Stimulated activated CD4-positive, alpha-beta T cell treated with anti-CD3 and anti-CD28 coated beads, TNF-alpha, amount 100 ng/mL, for 48 hours (primary cell): ENCODE measurements at regions not wholly inside any gene's neighbourhood (a gene's known extent, or its start where the extent isn't known, plus 50 kb on each side); places are given as distances from the start of the nearest gene placed in this dataset.

Experiments used
- DNase-seq, 3 donors: peaks; one replicate each; pipeline ENCODE4 v3.0.0-alpha.2; 2020; ENCODE audit warnings: low read depth in 3 of 3

- DNase-seq = no peak
Measured at GRCh38 chr2:128813352-128814034, 494.8 kb upstream of the HS6ST1 start.

GRCh38 chr2:128815248-128815647 is 496.6 kb upstream of the HS6ST1 start:
- no peak for DNase-seq

DNA sequence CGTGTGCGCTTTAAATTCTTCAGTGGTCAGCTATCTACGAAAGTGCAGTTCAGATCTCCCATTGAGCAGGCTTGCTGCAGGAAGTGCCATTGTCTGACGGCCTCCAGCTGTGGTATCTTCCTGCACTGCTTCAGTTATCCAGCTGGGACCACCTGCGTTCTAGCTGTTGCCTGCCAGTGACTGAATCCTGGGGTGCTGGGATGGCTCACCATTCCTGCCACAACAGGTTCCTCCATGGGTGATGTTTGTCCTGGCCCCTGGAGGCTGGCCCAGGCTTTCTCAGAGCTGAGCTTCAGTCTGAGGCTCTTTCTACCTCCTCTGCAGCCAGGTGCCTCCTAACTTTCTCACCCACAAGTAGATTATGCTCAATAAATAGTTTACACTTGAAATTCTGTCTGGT is 498.5 kb upstream of the HS6ST1 start:
- no peak for DNase-seq

- no peak for DNase-seq
Measured at GRCh38 chr2:128817813-128818212, 499.1 kb upstream of the HS6ST1 start.

DNA sequence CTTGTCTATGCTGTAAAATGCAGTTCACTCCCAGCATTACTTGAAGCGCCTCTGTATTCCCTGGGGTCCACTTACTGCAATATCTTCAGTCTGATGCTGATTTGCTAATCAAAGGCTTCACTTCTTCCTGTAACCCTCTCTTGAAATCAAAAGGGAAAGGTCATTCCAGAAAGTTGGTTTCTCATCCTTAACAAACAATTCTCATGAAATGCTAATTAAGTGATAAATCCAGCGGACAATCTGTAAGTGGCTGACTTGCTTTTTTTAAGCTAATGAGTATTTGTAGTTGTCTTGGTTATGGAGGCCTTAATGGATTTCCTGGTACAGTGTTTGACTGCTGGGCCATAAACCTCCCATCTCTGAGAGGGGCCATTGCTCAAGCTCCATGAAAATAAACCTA is 499.6 kb upstream of the HS6ST1 start:
- no peak for DNase-seq

DNA sequence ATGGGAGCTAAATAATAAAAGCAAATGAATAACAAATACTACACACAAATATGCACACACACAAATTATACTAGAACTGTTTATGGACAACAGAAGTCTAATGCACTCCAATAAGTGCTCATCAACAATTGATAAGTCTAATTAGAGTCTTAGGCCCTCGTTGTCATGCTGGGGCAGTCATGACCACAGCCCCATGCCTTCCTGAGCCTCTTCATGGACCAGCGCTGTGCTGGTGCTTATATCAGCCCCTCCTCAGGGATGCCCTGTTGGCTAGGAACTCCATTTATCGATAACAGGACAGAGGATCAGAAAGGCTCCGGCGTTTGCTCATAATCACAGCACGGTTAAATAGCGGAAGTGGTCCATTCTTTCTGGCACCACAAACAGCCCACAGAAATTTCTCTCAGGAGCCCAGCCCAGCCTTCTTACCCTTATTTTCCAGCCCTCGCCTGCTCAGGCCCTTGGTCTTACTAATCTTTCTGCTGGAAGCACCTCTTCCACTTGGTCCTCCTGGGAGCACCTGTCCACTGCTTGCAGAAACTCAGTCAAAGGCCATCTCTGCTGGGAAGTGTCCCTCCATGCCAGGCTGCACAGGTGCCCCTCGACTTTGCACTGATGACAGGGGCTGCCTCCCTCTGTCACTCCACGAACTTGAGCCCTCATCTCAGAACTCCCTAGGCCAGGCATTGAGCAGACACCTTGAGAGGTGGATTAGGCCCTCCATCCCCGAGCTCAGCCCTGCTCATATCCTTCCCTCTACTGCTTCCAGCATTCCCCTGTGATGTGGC is 500.2 kb upstream of the HS6ST1 start:
- no peak for DNase-seq

- DNase-seq = no peak
Measured at GRCh38 chr2:128820452-128820851, 501.8 kb upstream of the HS6ST1 start.

DNA sequence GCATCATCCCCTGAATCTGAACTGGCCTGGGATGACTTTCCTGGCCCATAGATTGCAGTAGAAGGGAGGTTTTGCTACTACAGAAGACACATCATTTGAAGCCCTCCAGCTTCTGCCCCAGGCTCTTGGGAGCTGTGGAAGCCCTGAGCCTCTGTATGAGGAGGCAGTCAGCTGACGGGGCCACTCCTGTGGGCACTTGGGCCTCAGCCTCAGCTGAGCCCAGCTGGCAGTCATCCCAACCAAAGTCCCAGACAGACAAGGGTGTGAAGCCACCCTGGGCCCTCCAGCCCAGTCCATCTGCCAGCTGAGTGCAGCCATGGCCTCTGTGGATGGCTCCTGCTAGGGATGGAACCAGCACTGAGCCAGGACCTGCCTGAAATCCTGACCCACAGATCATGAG is 502.3 kb upstream of the HS6ST1 start:
- DNase-seq = no peak

DNA sequence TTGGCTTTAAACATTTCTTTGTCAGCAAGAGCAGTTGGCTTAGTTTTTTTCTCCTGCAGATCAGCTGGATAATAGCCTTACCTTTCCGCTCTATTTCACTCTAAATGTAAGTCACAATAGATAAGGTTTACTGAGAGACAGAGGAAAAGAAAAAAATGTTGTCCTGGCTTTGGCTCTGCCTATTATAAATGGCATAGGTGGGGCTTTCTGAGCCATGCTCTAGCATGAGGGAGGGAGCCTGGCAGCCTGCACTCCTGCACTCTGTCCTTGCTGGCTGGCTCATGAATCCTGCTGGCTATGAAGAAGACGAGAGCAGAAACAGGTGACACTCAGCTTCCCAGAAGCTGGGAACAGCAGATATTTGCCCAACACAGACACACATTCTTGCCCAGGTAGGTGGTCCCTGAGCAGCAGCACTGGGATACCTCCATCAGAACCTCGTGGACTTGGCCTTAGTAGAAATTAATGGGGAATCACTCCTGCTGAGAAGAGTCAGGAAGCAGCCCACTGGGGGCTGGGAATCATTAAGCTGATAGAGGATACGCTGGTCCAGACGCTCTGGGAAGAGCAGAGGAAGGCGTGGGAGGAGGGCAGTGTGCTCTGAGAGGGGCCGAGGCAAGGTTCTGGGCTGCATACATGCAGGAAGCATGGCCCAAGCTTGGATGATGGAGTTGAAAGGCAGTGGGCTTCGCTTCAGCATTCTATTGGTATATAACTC is 514.4 kb upstream of the HS6ST1 start:
- no peak for DNase-seq

GRCh38 chr2:128833664-128834027 is 515.0 kb upstream of the HS6ST1 start:
- no peak for DNase-seq

GRCh38 chr2:128834207-128834879 is 515.7 kb upstream of the HS6ST1 start:
- no peak for DNase-seq

- DNase-seq = no peak
Measured at GRCh38 chr2:128834880-128835252, 516.2 kb upstream of the HS6ST1 start.

GRCh38 chr2:128835342-128835855 is 516.7 kb upstream of the HS6ST1 start:
- DNase-seq = no peak

DNA sequence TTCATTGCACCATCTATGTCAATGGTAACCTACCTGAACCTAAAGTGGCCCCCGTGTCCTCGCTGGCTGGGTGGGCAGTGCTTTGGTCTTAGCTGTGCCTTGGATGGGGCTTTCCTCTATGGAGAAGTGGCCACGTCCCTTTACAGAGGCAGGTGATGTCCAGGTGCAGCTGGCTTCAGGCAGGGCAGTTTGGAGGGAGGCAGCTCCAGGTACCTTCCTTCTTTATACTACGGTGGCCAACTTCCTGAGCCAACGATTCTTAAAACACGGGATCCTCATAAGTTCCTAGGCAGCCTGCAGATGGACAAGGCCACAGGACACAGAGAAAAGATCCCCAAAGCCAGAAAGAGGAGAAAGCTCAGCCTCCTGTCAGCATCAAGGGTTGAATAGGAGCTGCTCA is 517.3 kb upstream of the HS6ST1 start:
- no peak for DNase-seq

GRCh38 chr2:128836559-128837100 is 518.0 kb upstream of the HS6ST1 start:
- DNase-seq = no peak

DNA sequence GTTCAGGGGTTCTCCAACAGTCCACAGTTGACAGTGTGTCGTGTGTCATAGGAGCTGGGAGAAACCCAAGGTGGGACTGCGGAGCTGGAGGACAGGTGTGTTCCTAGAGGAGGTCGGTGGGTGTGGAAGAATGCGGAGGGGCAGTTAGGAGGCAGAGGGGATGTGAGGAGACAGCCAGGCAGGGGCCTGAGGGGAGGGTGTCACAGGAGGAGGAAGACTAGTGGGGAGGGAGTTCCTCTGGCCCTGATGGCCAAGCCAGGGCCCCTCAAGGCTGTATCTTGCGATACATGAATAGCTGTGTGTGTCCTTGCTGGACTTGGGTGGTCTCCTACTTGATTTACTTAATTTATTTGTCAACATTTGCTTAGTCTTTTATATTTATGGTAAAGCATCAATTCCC is 519.6 kb upstream of the HS6ST1 start:
- no peak for DNase-seq

DNA sequence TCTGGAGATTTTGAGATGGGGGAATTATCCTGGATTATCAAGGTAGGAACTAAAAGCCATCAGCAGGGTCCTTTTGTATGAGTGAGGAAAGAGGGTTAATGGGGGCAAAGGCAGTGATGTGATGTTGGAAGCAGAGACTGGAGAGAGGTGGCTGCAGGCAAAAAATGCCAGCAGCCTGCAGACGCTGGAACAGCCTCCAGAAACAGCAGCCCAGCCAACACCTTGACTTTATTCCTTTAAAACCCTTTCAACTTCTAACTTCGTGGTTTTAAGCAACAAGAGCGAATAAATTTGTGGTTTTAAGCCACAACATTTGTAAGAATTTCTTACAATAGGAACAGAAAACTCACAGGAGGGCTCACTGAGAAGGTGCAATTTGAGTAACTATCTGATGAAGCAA is 523.1 kb upstream of the HS6ST1 start:
- DNase-seq = no peak

DNA sequence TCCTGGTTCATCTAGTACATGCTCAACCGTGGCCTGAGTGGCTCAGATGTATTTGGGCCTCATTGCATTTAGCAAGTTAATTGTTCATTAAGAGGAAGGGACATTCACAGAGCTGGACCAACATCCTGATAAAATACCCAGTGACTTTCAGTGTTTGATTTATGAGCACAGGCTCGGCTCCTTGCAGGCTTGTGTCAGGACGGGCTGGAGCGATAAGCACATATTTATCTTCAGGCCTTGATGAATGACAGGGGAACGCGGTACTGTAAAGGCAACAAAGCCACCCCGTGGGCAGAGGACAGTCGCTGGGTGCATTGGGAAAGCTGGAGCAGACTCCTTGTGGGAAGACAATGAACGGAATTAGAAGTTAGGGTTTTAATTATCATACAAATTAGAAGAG is 548.6 kb upstream of the HS6ST1 start:
- DNase-seq = no peak

GRCh38 chr2:128867936-128868636 is 549.4 kb upstream of the HS6ST1 start:
- DNase-seq = no peak

DNA sequence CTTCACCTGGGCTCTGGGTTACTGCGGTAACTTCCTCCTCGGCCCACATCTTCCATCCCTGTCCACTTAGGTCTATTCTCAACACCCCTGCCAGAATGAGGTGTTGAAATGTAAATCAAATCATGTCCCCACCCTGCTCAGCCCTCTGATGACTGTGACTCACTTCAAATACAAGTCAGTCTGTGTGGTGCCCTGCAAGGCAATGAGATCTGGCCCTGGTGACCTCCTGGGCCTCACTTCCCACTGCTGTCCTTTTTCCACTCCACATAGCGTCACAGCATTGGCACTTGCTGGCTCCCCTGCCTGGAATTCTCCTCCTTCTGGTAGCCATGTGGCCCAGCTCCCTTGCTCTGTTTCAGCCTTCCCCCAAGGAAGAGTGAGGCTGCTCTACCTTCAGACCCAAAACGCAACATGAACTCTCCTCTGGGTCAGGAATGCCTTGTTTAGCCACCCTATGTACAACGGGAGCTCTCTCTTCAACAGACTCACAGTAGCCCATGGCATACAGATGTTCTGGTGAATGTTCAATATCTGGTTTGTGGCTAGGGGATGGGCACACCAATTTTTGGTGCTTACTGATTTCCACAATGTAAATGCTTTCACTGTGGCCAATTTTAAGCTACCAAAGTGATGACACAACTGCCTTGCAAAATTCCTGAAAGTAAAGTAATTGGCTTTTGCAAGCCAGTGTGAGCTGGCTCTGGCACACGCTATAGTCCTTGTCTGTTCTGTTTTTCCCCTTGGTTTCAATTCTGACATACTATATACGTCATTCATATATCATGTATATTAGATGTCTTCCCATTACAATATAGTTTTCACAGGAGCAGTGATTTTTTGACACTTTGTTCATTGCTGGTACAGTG is 550.3 kb upstream of the HS6ST1 start:
- DNase-seq = no peak
